ENCODE measurements at regions not wholly inside any gene's neighbourhood (a gene's known extent, or its start where the extent isn't known, plus 50 kb on each side); places are given as distances from the start of the nearest gene placed in this dataset.

GRCh38 chr6:22925920-22926789 is 356.8 kb downstream of the HDGFL1 start:
- DNase-seq, result no peak
- TF ChIP-seq CTCF (IDR thresholded peaks at IDR 0.05; ENCODE audit: low read depth, low read length, missing control alignments), result no peak
- H3K27me3 ChIP-seq (replicated peaks), result no peaks in the 10 kb centered on the region
- in situ Hi-C loops (cut with HindIII; ENCODE audit: low pct_ligation_motif_present, low sequenced_read_pairs), result no loop called here
- H3K36me3 ChIP-seq (replicated peaks), result no peaks in the 10 kb centered on the region
- no peak overlapping the region for H3K4me3 ChIP-seq (ENCODE audit: low read depth, low read length)
- H3K27ac ChIP-seq, result no peak overlapping the region

DNA sequence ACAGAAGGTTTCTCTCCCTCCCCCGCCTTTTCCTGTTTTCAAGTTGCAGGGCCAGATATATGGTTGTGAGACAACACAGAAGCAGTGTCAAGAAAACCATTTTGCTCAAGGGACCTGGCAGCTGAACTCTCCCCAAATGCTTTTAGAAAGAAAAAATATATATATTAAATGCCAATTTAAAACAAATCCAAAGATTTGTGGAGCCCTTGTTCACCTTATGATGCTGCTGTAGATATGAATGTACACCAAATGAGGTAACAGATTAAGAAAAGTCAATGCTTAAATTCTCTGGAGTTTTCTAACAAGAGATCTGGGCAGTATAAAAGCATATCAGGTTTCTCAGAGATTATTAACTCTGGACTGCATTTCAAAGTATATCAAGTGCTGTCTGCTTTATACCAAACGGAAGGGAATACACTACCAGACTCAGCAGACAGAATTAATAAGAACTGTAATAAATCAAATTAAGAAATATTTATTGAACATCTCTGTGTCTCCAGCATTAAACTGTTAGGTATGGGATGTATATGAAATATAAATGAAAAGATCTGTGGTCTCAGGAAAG is 357.5 kb downstream of the HDGFL1 start:
- DNase-seq, result no peak
- TF ChIP-seq CTCF (IDR thresholded peaks at IDR 0.05; ENCODE audit: low read depth, low read length, missing control alignments), result no peak
- Histone ChIP-seq H3K27me3 (replicated peaks) (no peaks in the 10 kb centered on the region), H3K4me3 (ENCODE audit: low read depth, low read length) (no peak overlapping the region), H3K36me3 (replicated peaks) (no peaks in the 10 kb centered on the region), H3K27ac (no peak overlapping the region)
- in situ Hi-C loops (cut with HindIII; ENCODE audit: low pct_ligation_motif_present, low sequenced_read_pairs), result no loop called here

- H3K27me3 ChIP-seq (replicated peaks), result no peaks in the 10 kb centered on the region
- DNase-seq, result no peak
- no peaks in the 10 kb centered on the region for H3K36me3 ChIP-seq (replicated peaks)
- no peak for TF ChIP-seq CTCF (IDR thresholded peaks at IDR 0.05; ENCODE audit: low read depth, low read length, missing control alignments)
- in situ Hi-C loops (cut with HindIII; ENCODE audit: low pct_ligation_motif_present, low sequenced_read_pairs), result no loop called here
- no peak overlapping the region for H3K27ac ChIP-seq
- no peak overlapping the region for H3K4me3 ChIP-seq (ENCODE audit: low read depth, low read length)
These were observed 359.4 kb downstream of the HDGFL1 start for GRCh38 chr6:22928775-22929174.

DNA sequence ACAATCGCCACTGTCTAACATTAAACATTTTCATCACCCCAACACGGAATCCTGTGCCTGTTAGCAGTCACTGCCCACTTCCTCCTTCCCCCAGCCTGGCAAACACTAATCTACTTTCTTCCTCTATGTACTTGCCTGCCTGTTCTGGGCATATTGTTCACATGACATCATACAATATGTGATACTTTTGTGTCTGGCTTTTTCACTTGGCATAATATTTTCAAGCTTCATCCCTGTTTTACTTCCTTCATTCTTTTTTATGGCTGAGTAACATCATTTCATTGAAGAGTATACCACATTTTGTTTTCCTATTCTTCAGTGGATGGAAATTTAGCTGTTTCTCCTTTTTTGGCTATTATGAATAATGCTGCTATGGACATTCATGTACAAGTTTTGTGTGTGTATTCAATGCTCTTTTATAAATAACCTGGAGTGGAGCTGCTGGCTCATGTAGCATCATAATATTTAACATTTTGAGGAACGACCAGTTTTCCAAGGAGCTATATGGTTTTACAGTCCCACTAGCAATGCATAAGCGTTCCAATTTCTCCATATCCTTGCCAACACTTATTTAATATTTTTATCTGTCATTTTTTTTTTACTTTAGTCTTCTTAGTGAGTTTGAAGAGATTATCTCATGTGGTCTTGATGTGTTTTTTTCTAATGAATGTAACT is 360.1 kb downstream of the HDGFL1 start:
- in situ Hi-C loops (cut with HindIII; ENCODE audit: low pct_ligation_motif_present, low sequenced_read_pairs), result no loop called here
- Histone ChIP-seq H3K27ac (no peak overlapping the region), H3K4me3 (ENCODE audit: low read depth, low read length) (no peak overlapping the region), H3K27me3 (replicated peaks) (no peaks in the 10 kb centered on the region), H3K36me3 (replicated peaks) (no peaks in the 10 kb centered on the region)
- no peak for TF ChIP-seq CTCF (IDR thresholded peaks at IDR 0.05; ENCODE audit: low read depth, low read length, missing control alignments)
- no peak for DNase-seq

DNA sequence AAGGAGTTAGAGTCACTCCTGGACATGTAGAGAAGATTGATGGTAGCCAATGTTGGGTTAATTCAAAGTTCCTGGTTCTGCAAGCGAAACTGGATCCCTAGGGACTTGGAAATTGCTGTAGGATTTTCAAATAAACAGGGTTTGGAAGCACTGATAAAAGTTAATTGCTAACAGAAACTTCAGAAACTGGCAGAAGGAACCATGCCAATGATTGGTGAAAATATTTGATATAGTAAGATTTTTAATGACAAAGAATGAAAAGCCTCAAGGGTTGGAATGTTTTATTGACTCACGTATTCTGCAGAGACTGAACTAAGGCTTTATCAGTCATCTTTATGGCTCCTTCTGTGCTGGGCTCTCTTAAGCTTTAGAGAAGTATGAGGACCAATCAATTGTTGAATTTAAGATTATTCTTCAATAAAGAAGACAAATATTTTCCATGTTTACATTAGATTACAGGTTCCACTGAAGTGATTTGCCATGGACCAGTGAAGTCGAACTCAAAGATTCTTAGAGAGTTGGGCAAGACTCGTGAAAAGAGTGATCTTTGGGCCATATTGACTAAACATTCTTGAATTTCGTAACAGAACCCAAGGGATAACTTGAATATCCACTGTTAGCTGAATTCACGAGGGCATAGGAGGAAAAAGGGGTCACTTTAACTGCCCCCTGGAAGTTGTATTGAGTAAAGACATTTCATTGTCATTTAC is 371.4 kb downstream of the HDGFL1 start:
- DNase-seq, result no peak
- no peak for TF ChIP-seq CTCF (IDR thresholded peaks at IDR 0.05; ENCODE audit: low read depth, low read length, missing control alignments)
- Histone ChIP-seq H3K27ac (no peak overlapping the region), H3K4me3 (ENCODE audit: low read depth, low read length) (no peak overlapping the region), H3K27me3 (replicated peaks) (no peaks in the 10 kb centered on the region), H3K36me3 (replicated peaks) (no peaks in the 10 kb centered on the region)
- in situ Hi-C loops (cut with HindIII; ENCODE audit: low pct_ligation_motif_present, low sequenced_read_pairs), result no loop called here
